WERI-Rb-1 (cell line): ENCODE measurements at regions not wholly inside any gene's neighbourhood (a gene's known extent, or its start where the extent isn't known, plus 50 kb on each side); places are given as distances from the start of the nearest gene placed in this dataset.
"Not testable (repeated sequence)": the region's sequence is repeated elsewhere in the genome, so short reads cannot be mapped to it uniquely, and the experiment has no call there.

Experiments used
- DNase-seq: peaks from one replicate; pipeline ENCODE4 v3.0.0-alpha.2; 2020
- H3K27ac ChIP-seq: fragments of 250-450 bp; sonication (Bioruptor Pico); 2 replicates; pipeline ENCODE4 v1.5.1; 2020; ENCODE audit warnings: mild to moderate bottlenecking, moderate library complexity
- H3K27me3 ChIP-seq: fragments of 250-450 bp; sonication (Bioruptor Pico); 2 replicates; pipeline ENCODE4 v1.5.1; 2021; ENCODE audit warnings: mild to moderate bottlenecking, low read depth, moderate library complexity; ENCODE audit not compliant: insufficient read depth, severe bottlenecking
- H3K36me3 ChIP-seq: fragments of 250-450 bp; sonication (Bioruptor Pico); 2 replicates; pipeline ENCODE4 v1.5.1; 2020; ENCODE audit warnings: mild to moderate bottlenecking, moderate library complexity
- H3K4me3 ChIP-seq: 2 replicates; pipeline ENCODE4 v1.5.1; 2011; ENCODE audit warnings: low read depth, mild to moderate bottlenecking, control low read depth, low read length
- H3K9me3 ChIP-seq: fragments of 250-450 bp; sonication (Bioruptor Pico); 2 replicates; pipeline ENCODE4 v1.5.1; 2021; ENCODE audit warnings: mild to moderate bottlenecking, moderate library complexity; ENCODE audit not compliant: severe bottlenecking
- TF ChIP-seq, protein P1 (sequence below): IDR thresholded peaks from 2 replicates; pipeline ENCODE4 v1.5.1; 2011; ENCODE audit warnings: low read depth, mild to moderate bottlenecking, control low read depth, inconsistent platforms, low read length

DNA sequence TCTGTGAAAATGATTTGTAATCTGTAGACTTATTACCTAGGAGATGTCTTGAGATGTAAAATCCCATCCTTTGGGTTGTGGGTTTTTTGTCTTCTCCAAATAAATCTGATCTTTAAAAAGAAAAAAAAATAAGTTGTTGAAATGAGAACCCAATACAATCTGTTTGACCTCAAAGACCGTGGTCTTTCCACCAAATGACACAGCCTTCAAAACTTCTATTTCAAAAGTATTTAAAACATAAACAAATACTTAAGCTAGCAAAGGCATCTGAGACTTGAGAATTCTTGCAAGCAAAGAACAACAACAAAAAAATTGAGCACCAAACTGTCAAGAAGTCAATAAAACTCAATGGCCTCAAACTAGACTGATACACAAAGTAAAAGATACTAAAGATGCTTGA is 67.9 kb upstream of the HECW1 start:
- Histone ChIP-seq H3K4me3 (no peak overlapping the region), H3K27ac (no peak overlapping the region), H3K9me3 (no peaks in the 10 kb centered on the region), H3K36me3 (no peaks in the 10 kb centered on the region), H3K27me3 (no peaks in the 10 kb centered on the region)
- TF ChIP-seq, protein P1, sequence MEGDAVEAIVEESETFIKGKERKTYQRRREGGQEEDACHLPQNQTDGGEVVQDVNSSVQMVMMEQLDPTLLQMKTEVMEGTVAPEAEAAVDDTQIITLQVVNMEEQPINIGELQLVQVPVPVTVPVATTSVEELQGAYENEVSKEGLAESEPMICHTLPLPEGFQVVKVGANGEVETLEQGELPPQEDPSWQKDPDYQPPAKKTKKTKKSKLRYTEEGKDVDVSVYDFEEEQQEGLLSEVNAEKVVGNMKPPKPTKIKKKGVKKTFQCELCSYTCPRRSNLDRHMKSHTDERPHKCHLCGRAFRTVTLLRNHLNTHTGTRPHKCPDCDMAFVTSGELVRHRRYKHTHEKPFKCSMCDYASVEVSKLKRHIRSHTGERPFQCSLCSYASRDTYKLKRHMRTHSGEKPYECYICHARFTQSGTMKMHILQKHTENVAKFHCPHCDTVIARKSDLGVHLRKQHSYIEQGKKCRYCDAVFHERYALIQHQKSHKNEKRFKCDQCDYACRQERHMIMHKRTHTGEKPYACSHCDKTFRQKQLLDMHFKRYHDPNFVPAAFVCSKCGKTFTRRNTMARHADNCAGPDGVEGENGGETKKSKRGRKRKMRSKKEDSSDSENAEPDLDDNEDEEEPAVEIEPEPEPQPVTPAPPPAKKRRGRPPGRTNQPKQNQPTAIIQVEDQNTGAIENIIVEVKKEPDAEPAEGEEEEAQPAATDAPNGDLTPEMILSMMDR = no peak
- DNase-seq = no peak

DNA sequence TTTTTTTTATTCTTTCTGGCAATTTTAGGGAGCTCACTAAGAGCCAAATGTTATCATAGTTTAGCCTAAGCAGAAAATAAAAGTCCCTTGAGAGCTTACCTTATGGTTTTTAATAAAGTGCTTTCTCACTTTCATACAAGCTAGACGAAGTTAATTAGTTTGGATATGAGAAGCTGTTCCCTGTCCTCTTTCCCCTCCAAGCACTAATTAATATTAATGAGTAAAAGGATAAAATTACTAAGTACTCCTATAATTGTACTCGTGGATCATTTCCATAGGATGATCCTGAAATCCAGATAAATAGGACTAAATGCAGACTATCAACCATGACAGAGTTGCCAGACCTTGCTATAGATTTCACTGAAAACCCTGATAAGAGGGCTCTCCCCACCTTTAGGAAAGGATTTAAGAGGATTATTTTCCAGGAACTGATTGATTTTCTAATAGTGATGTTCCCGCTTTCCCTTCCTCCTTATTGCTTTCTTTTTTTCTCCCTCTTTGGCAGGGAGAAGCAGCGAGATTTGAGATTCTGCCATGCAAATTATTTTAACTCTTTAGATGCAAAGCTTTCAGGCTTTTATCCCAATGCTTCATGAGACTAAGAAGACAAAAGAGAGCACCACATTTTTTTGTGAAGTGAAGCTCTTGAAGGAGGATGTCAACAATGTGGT is 58.3 kb upstream of the HECW1 start:
- Histone ChIP-seq H3K4me3 (no peak overlapping the region), H3K27ac (no peak overlapping the region), H3K36me3 (no peaks in the 10 kb centered on the region), H3K27me3 (no peaks in the 10 kb centered on the region), H3K9me3 (no peaks in the 10 kb centered on the region)
- TF ChIP-seq, protein P1 = no peak
- no peak for DNase-seq

DNA sequence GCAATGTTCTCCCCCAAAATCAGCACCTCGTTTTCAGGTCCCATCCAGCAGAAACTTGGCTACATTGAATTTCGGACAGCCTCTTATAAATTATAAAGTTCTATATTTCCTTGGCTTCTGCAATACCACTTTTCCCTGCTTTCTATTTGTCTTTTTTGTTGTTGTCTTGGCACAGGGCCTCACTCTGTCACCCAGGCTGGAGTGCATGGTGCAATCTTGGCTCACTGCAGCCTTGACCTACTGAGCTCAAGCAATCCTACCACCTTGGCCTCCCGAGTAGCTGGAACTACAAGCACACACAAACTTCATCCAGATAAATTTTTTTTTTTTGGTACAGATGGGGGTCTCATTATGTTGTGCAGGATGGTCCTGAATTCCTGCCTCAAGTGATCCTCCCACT is 55.3 kb upstream of the HECW1 start:
- H3K27me3 ChIP-seq = no peaks in the 10 kb centered on the region
- no peak overlapping the region for H3K4me3 ChIP-seq
- H3K27ac ChIP-seq = no peak overlapping the region
- TF ChIP-seq, protein P1 = no peak
- H3K9me3 ChIP-seq = no peaks in the 10 kb centered on the region
- no peak for DNase-seq
- H3K36me3 ChIP-seq = no peaks in the 10 kb centered on the region

DNA sequence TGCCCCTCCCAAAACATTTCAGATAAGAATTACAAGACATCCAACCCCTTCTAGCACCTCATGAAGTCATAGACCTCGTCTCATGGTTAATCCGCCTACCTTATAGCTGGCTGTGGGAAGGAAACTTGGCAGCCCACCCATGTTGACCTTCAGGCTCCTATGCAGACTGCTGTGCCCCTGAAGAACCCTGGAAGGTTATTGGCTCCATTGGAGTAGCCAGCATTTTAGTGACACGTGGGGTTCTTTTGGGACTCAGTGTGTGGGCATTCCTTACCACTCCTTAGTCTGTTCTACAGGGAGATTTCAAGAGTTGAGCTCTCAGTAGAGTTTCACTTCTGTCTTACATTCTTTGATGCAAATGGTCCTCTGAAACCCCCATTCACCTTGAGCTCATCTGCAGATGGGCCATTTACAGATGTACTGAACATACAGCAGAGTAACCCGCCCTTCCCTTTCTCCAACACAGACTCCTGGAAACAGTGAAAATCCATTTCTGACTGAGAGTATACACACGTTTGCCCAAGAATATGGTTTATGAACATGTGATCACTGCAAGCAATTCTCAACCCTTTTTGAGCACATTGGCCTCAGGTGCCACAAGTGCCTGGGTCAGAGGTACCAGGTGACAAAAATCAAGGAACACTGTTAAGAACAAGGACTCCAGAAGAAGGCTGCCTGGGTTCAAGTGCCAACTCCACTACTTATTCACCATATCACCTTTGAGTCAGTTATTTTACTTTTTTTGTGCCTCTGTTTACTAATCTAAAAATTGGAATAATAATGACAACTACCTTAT is 54.0 kb upstream of the HECW1 start:
- H3K4me3 ChIP-seq = no peak overlapping the region
- no peaks in the 10 kb centered on the region for H3K27me3 ChIP-seq
- no peak for DNase-seq
- H3K27ac ChIP-seq = no peak overlapping the region
- TF ChIP-seq, protein P1 = no peak
- H3K9me3 ChIP-seq = no peaks in the 10 kb centered on the region
- H3K36me3 ChIP-seq = no peaks in the 10 kb centered on the region

DNA sequence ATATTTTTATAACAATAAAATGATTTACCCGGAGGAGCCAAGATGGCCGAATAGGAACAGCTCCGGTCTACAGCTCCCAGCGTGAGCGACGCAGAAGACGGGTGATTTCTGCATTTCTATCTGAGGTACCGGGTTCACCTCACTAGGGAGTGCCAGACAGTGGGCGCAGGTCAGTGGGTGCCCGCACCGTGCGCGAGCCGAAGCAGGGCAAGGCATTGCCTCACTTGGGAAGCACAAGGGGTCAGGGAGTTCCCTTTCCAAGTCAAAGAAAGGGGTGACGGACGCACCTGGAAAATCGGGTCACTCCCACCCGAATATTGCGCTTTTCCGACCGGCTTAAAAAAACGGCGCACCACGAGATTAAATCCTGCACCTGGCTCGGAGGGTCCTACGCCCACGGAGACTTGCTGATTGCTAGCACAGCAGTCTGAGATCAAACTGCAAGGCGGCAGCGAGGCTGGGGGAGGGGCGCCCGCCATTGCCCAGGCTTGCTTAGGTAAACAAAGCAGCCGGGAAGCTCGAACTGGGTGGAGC is 53.3 kb upstream of the HECW1 start:
- not testable (repeated sequence) for H3K9me3 ChIP-seq, H3K27me3 ChIP-seq, H3K36me3 ChIP-seq, H3K27ac ChIP-seq, DNase-seq, H3K4me3 ChIP-seq
